ENCODE measurements at regions not wholly inside any gene's neighbourhood (a gene's known extent, or its start where the extent isn't known, plus 50 kb on each side); places are given as distances from the start of the nearest gene placed in this dataset.

DNA sequence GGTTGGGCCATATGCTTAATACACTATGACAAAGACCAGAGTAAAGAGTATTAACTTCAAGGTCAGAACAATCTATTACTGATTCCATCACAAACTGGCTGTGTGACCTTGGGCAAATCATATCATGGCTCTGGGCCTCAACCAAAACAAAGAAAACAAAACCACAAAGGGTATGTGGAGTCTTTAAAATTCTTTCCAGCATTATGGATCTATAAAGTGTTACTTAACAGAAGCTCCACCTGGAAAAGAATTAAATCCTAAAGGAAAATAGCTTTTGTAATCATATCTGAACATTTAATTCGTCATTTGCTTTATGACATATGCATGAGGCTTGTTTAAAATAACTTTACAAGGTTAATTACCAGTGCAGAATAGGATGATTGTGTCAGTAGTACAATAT lies 265.5 kb downstream of the SATB1 start:
- TF ChIP-seq POLR2AphosphoS5 (IDR thresholded peaks at IDR 0.05), result no peak
- no peak for TF ChIP-seq POLR2A (IDR thresholded peaks at IDR 0.05)

Data from stomach (tissue), 4 donors.